ENCODE measurements at regions not wholly inside any gene's neighbourhood (a gene's known extent, or its start where the extent isn't known, plus 50 kb on each side); places are given as distances from the start of the nearest gene placed in this dataset.

- Histone ChIP-seq H3K9ac (ENCODE audit: low read length) (no peak overlapping the region), H3K79me2 (ENCODE audit: insufficient read depth, low read length) (no peaks in the 10 kb centered on the region), H3K4me1 (ENCODE audit: insufficient read depth, low read length, severe bottlenecking) (no peaks in the 10 kb centered on the region), H3K36me3 (ENCODE audit: insufficient read depth, low read length) (no peaks in the 10 kb centered on the region), H4K20me1 (ENCODE audit: insufficient read depth, low read length) (no peaks in the 10 kb centered on the region), H3K9me3 (ENCODE audit: low read length) (no peaks in the 10 kb centered on the region), H3K4me3 (ENCODE audit: low read depth, low read length, poor library complexity, severe bottlenecking) (no peak overlapping the region), H3K9me2 (ENCODE audit: low read depth, low read length) (no peaks in the 10 kb centered on the region), H3F3A (ENCODE audit: insufficient read depth, low read length) (no peaks in the 10 kb centered on the region), H3K4me2 (ENCODE audit: low read length) (no peak overlapping the region), H2AFZ (ENCODE audit: low read length) (no peak overlapping the region), H3K27me3 (ENCODE audit: insufficient read depth, low read length) (no peaks in the 10 kb centered on the region), H3K27ac (ENCODE audit: low read depth, low read length, poor library complexity, severe bottlenecking) (no peak overlapping the region)
- no peak for TF ChIP-seq EZH2 (IDR thresholded peaks at IDR 0.05; ENCODE audit: borderline replicate concordance, low read length)
- no peak for TF ChIP-seq CTCF (IDR thresholded peaks at IDR 0.05; ENCODE audit: low read length)
Measured at GRCh38 chr3:124658270-124658669, 72.0 kb upstream of the UMPS start.

- Histone ChIP-seq H3K4me3 (ENCODE audit: low read depth, low read length, poor library complexity, severe bottlenecking) (no peak overlapping the region), H4K20me1 (ENCODE audit: insufficient read depth, low read length) (no peaks in the 10 kb centered on the region), H3K27me3 (ENCODE audit: insufficient read depth, low read length) (no peaks in the 10 kb centered on the region), H3K36me3 (ENCODE audit: insufficient read depth, low read length) (no peaks in the 10 kb centered on the region), H3K9ac (ENCODE audit: low read length) (no peak overlapping the region), H3K4me2 (ENCODE audit: low read length) (no peak overlapping the region), H2AFZ (ENCODE audit: low read length) (no peak overlapping the region), H3K9me2 (ENCODE audit: low read depth, low read length) (no peaks in the 10 kb centered on the region), H3K4me1 (ENCODE audit: insufficient read depth, low read length, severe bottlenecking) (no peaks in the 10 kb centered on the region), H3K27ac (ENCODE audit: low read depth, low read length, poor library complexity, severe bottlenecking) (no peak overlapping the region), H3K79me2 (ENCODE audit: insufficient read depth, low read length) (no peaks in the 10 kb centered on the region), H3F3A (ENCODE audit: insufficient read depth, low read length) (no peaks in the 10 kb centered on the region), H3K9me3 (ENCODE audit: low read length) (no peaks in the 10 kb centered on the region)
- TF ChIP-seq CTCF (IDR thresholded peaks at IDR 0.05; ENCODE audit: low read length) (no peak), EZH2 (IDR thresholded peaks at IDR 0.05; ENCODE audit: borderline replicate concordance, low read length) (no peak)
Measured at GRCh38 chr3:124659175-124659574, 71.1 kb upstream of the UMPS start.

GRCh38 chr3:124660599-124660998, 69.7 kb upstream of the UMPS start:
- Histone ChIP-seq H4K20me1 (ENCODE audit: insufficient read depth, low read length) (no peaks in the 10 kb centered on the region), H2AFZ (ENCODE audit: low read length) (no peak overlapping the region), H3K9me3 (ENCODE audit: low read length) (no peaks in the 10 kb centered on the region), H3K27me3 (ENCODE audit: insufficient read depth, low read length) (no peaks in the 10 kb centered on the region), H3K9me2 (ENCODE audit: low read depth, low read length) (no peaks in the 10 kb centered on the region), H3K79me2 (ENCODE audit: insufficient read depth, low read length) (no peaks in the 10 kb centered on the region), H3K4me1 (ENCODE audit: insufficient read depth, low read length, severe bottlenecking) (no peaks in the 10 kb centered on the region), H3K27ac (ENCODE audit: low read depth, low read length, poor library complexity, severe bottlenecking) (no peak overlapping the region), H3K4me3 (ENCODE audit: low read depth, low read length, poor library complexity, severe bottlenecking) (no peak overlapping the region), H3K36me3 (ENCODE audit: insufficient read depth, low read length) (no peaks in the 10 kb centered on the region), H3F3A (ENCODE audit: insufficient read depth, low read length) (no peaks in the 10 kb centered on the region), H3K4me2 (ENCODE audit: low read length) (no peak overlapping the region), H3K9ac (ENCODE audit: low read length) (no peak overlapping the region)
- no peak for TF ChIP-seq CTCF (IDR thresholded peaks at IDR 0.05; ENCODE audit: low read length)
- no peak for TF ChIP-seq EZH2 (IDR thresholded peaks at IDR 0.05; ENCODE audit: borderline replicate concordance, low read length)
